AG04450 (cell line): ENCODE measurements at regions not wholly inside any gene's neighbourhood (a gene's known extent, or its start where the extent isn't known, plus 50 kb on each side); places are given as distances from the start of the nearest gene placed in this dataset.

Experiments
- CTCF ChIA-PET: fragments of 300-600, 350-600 bp; formaldehyde crosslinking; extraction: SDS; loops from one replicate; lab custom pipeline; 2022; ENCODE audit warnings: antibody characterized with exemption, inconsistent platforms; lab: Charles Lee
- POLR2A ChIA-PET: fragments of 350-600 bp; formaldehyde crosslinking; extraction: SDS; loops from one replicate; lab custom pipeline; 2021; ENCODE audit warnings: antibody characterized with exemption, inconsistent platforms; lab: Yijun Ruan, JAX
- DNase-seq: peaks from one replicate; pipeline ENCODE4 v3.0.0-alpha.2; 2011; ENCODE audit warnings: low read depth, low spot score
- H3K27ac ChIP-seq: one replicate; pipeline ENCODE4 v1.5.1; 2012; ENCODE audit warnings: low read depth, low read length, control low read depth
- H3K27me3 ChIP-seq: one replicate; pipeline ENCODE4 v1.6.0; 2012; ENCODE audit warnings: low read length; ENCODE audit not compliant: control insufficient read depth, insufficient read depth
- H3K4me3 ChIP-seq: 2 replicates; pipeline ENCODE4 v1.5.1; 2011; ENCODE audit warnings: mild to moderate bottlenecking, low read depth, low read length, control low read depth
- H3K9me3 ChIP-seq: 2 replicates; pipeline ENCODE4 v1.5.1; 2012; ENCODE audit warnings: low read length; ENCODE audit not compliant: control insufficient read depth, insufficient read depth
- TF ChIP-seq, protein P1 (sequence below): IDR thresholded peaks from 2 replicates; pipeline ENCODE4 v1.5.1; 2011; ENCODE audit warnings: low read depth, low read length, control low read depth, inconsistent platforms

DNA sequence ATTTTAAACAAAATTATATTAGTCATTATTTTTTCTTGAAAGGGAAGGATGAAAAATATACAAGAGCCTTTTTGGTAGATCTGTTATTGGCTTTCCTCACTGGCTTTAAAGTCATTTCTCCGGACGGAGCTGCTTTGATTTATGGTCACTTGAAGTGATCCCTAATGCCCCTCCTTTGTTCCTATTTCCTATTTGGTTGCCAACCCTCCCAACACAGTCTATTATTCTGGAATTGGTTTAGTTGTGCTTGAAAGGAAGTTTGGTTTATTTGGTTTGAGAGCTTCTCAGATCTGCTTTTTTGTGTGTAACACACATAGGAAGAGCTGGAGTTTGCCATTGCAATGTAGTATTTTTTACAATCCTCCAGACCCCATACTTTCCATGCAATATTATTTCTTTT is 347.9 kb downstream of the RFPL4B start:
- Histone ChIP-seq H3K27ac (no peak overlapping the region), H3K4me3 (no peak overlapping the region), H3K27me3 (no peaks in the 10 kb centered on the region), H3K9me3 (no peaks in the 10 kb centered on the region)
- CTCF ChIA-PET: no interaction called here
- TF ChIP-seq, protein P1, sequence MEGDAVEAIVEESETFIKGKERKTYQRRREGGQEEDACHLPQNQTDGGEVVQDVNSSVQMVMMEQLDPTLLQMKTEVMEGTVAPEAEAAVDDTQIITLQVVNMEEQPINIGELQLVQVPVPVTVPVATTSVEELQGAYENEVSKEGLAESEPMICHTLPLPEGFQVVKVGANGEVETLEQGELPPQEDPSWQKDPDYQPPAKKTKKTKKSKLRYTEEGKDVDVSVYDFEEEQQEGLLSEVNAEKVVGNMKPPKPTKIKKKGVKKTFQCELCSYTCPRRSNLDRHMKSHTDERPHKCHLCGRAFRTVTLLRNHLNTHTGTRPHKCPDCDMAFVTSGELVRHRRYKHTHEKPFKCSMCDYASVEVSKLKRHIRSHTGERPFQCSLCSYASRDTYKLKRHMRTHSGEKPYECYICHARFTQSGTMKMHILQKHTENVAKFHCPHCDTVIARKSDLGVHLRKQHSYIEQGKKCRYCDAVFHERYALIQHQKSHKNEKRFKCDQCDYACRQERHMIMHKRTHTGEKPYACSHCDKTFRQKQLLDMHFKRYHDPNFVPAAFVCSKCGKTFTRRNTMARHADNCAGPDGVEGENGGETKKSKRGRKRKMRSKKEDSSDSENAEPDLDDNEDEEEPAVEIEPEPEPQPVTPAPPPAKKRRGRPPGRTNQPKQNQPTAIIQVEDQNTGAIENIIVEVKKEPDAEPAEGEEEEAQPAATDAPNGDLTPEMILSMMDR: no peak
- DNase-seq: no peak
- POLR2A ChIA-PET: no interaction called here

GRCh38 chr6:112697265-112697664 is 350.1 kb downstream of the RFPL4B start:
- Histone ChIP-seq H3K27me3 (no peaks in the 10 kb centered on the region), H3K27ac (no peak overlapping the region), H3K4me3 (no peak overlapping the region), H3K9me3 (no peaks in the 10 kb centered on the region)
- no peak for DNase-seq
- TF ChIP-seq, protein P1: no peak
- POLR2A ChIA-PET: no interaction called here
- CTCF ChIA-PET: no interaction called here

DNA sequence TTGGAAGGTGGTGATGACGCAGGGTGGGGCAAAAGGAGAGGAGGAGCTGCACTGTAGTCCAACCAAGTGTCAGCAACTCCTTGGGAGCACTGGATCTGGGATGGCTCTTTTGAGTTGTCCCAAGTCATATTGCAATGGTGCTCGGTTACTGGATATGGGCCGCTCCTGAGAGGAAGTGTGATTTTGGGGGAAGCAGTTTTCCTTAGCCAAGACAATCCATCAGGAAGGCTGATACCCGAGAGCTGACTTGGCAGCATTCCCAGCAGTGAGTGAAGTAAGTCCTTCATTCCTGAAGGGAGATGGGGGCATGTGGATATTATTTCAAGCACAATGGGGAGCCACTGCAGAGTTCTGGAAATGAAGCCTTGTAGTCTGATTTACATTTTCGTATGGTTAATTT is 354.1 kb downstream of the RFPL4B start:
- H3K4me3 ChIP-seq: no peak overlapping the region
- TF ChIP-seq, protein P1: no peak
- ChIA-PET POLR2A (no interaction called here), CTCF (no interaction called here)
- H3K27me3 ChIP-seq: no peaks in the 10 kb centered on the region
- H3K27ac ChIP-seq: no peak overlapping the region
- no peaks in the 10 kb centered on the region for H3K9me3 ChIP-seq
- DNase-seq: no peak

DNA sequence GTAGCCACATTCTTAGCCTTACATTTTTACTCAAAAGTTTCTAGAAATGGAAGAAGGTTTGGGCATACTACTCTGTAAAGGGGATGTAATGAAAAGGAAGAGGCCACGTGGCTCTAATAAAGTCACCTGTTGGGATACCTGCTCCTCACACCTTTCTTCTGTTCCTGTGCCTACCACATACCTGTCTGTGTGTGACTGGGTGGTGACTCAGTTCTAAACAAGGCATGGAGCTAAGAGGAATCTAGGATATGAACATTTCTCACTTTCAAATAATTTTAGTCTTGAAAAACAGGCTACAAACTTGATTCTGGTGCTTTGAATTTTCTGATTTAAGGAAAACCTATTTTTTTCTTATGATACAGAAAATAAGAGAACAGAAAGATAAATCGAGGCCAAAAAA is 363.6 kb downstream of the RFPL4B start:
- Histone ChIP-seq H3K27ac (no peak overlapping the region), H3K27me3 (no peaks in the 10 kb centered on the region), H3K4me3 (no peak overlapping the region), H3K9me3 (no peaks in the 10 kb centered on the region)
- no peak for DNase-seq
- ChIA-PET CTCF (no interaction called here), POLR2A (interaction anchor here (0.7 kb wide), 1 partner anchor 31 kb away, joined by 3 read pairs; no protein-coding TSS in a partner anchor)
- TF ChIP-seq, protein P1: no peak

GRCh38 chr6:112713402-112713801 is 366.3 kb downstream of the RFPL4B start:
- POLR2A ChIA-PET: no interaction called here
- H3K27me3 ChIP-seq: no peaks in the 10 kb centered on the region
- no peak overlapping the region for H3K4me3 ChIP-seq
- no peak overlapping the region for H3K27ac ChIP-seq
- DNase-seq: no peak
- H3K9me3 ChIP-seq: no peaks in the 10 kb centered on the region
- CTCF ChIA-PET: no interaction called here
- TF ChIP-seq, protein P1: no peak
